ENCODE measurements at regions not wholly inside any gene's neighbourhood (a gene's known extent, or its start where the extent isn't known, plus 50 kb on each side); places are given as distances from the start of the nearest gene placed in this dataset.

- no peaks in the 10 kb centered on the region for H3K27me3 ChIP-seq
- 64 to 84% methylated on average over 6 to 7 of the region's 7 CpGs for WGBS, 2 donors (ENCODE audit: low coverage in 1 of 2)
- H3K4me3 ChIP-seq = no peak overlapping the region
- H3K27ac ChIP-seq = no peak overlapping the region
- H3K4me1 ChIP-seq = no peaks in the 10 kb centered on the region
- no peak for ATAC-seq
- TF ChIP-seq POLR2A (IDR thresholded peaks at IDR 0.05) (no peak), POLR2AphosphoS5 (IDR thresholded peaks at IDR 0.05) (no peak), EP300 (IDR thresholded peaks at IDR 0.05) (no peak), CTCF (IDR thresholded peaks at IDR 0.05) (no peak)
- H3K9me3 ChIP-seq = no peaks in the 10 kb centered on the region
- H3K36me3 ChIP-seq = no peaks in the 10 kb centered on the region
These were observed 99.6 kb downstream of the ODF2L start for GRCh38 chr1:86296305-86297205.

- ATAC-seq = no peak
- Histone ChIP-seq H3K4me3 (no peak overlapping the region), H3K9me3 (peaks cover 0 to 8% (median 0%) of the 10 kb centered on the region in 3 donors), H3K4me1 (no peaks in the 10 kb centered on the region), H3K27me3 (no peaks in the 10 kb centered on the region), H3K36me3 (no peaks in the 10 kb centered on the region), H3K27ac (no peak overlapping the region)
- WGBS, 2 donors (ENCODE audit: low coverage in 1 of 2) = 36 to 44% methylated on average over 1 of the region's 1 CpG
- TF ChIP-seq CTCF (IDR thresholded peaks at IDR 0.05) = no peak
- TF ChIP-seq EP300 (IDR thresholded peaks at IDR 0.05) = no peak
- no peak for TF ChIP-seq POLR2AphosphoS5 (IDR thresholded peaks at IDR 0.05)
- TF ChIP-seq POLR2A (IDR thresholded peaks at IDR 0.05) = no peak
These were observed 106.4 kb downstream of the ODF2L start for GRCh38 chr1:86289746-86290145.

- Histone ChIP-seq H3K27me3 (no peaks in the 10 kb centered on the region), H3K4me3 (no peak overlapping the region), H3K27ac (no peak overlapping the region), H3K4me1 (no peaks in the 10 kb centered on the region), H3K36me3 (no peaks in the 10 kb centered on the region), H3K9me3 (peaks cover 0 to 8% (median 0%) of the 10 kb centered on the region in 3 donors)
- ATAC-seq = no peak
- TF ChIP-seq POLR2AphosphoS5 (IDR thresholded peaks at IDR 0.05) (no peak), EP300 (IDR thresholded peaks at IDR 0.05) (no peak), CTCF (IDR thresholded peaks at IDR 0.05) (no peak), POLR2A (IDR thresholded peaks at IDR 0.05) (no peak)
These were observed 107.0 kb downstream of the ODF2L start for GRCh38 chr1:86289161-86289560.

- Histone ChIP-seq H3K4me3 (no peak overlapping the region), H3K27ac (no peak overlapping the region), H3K9me3 (peaks cover 0 to 8% (median 0%) of the 10 kb centered on the region in 3 donors), H3K36me3 (no peaks in the 10 kb centered on the region), H3K4me1 (no peaks in the 10 kb centered on the region), H3K27me3 (no peaks in the 10 kb centered on the region)
- no peak for ATAC-seq
- TF ChIP-seq POLR2AphosphoS5 (IDR thresholded peaks at IDR 0.05) (no peak), EP300 (IDR thresholded peaks at IDR 0.05) (no peak), POLR2A (IDR thresholded peaks at IDR 0.05) (no peak), CTCF (IDR thresholded peaks at IDR 0.05) (no peak)
- WGBS, 2 donors (ENCODE audit: low coverage in 1 of 2) = 33 to 66% methylated on average over 3 of the region's 6 CpGs
These were observed 107.5 kb downstream of the ODF2L start for GRCh38 chr1:86288586-86289147.

- H3K36me3 ChIP-seq = no peaks in the 10 kb centered on the region
- TF ChIP-seq CTCF (IDR thresholded peaks at IDR 0.05) (no peak), POLR2AphosphoS5 (IDR thresholded peaks at IDR 0.05) (no peak), POLR2A (IDR thresholded peaks at IDR 0.05) (no peak)
- H3K27ac ChIP-seq = no peak overlapping the region
- H3K27me3 ChIP-seq = no peaks in the 10 kb centered on the region
- ATAC-seq = no peak
- no peak overlapping the region for H3K4me3 ChIP-seq
- no peaks in the 10 kb centered on the region for H3K4me1 ChIP-seq
- WGBS, 2 donors (ENCODE audit: low coverage in 1 of 2) = 83 to 93% methylated on average over 4 of the region's 4 CpGs
- H3K9me3 ChIP-seq = peaks cover 0 to 8% (median 0%) of the 10 kb centered on the region in 3 donors
These were observed 110.3 kb downstream of the ODF2L start for GRCh38 chr1:86285796-86286195.
